ENCODE measurements at regions not wholly inside any gene's neighbourhood (a gene's known extent, or its start where the extent isn't known, plus 50 kb on each side); places are given as distances from the start of the nearest gene placed in this dataset.

GRCh38 chr6:158251565-158251964, 60.7 kb upstream of the TULP4 start:
- Histone ChIP-seq H3K4me3 (ENCODE audit: insufficient read depth, low read depth, low read length) (no peak overlapping the region), H3K56ac (ENCODE audit: extremely low read depth, insufficient read depth, low read length) (no peak overlapping the region), H4K91ac (ENCODE audit: insufficient read depth, low read depth, low read length) (no peak overlapping the region), H2BK5ac (ENCODE audit: low read depth, low read length, poor library complexity, severe bottlenecking) (no peak overlapping the region), H3K4me2 (ENCODE audit: low read depth, low read length) (no peak overlapping the region), H3K9me3 (ENCODE audit: control insufficient read depth, insufficient read depth, low read length) (no peaks in the 10 kb centered on the region), H3K27ac (ENCODE audit: insufficient read depth, low read length) (no peak overlapping the region), H3K18ac (ENCODE audit: low read depth, low read length) (no peak overlapping the region), H3K23ac (ENCODE audit: low read depth, low read length) (no peak overlapping the region), H3K9me1 (ENCODE audit: insufficient read depth, low read length) (peaks cover 12% of the 10 kb centered on the region; the same call in 1 of the 2 replicates), H3K14ac (replicated peaks; ENCODE audit: low read depth, low read length) (no peak overlapping the region), H3K36me3 (ENCODE audit: control insufficient read depth, insufficient read depth, low read length) (no peaks in the 10 kb centered on the region), H3K9ac (ENCODE audit: low read depth, low read length) (no peak overlapping the region), H2AFZ (replicated peaks; ENCODE audit: low read length, poor library complexity) (no peak overlapping the region), H2AK9ac (replicated peaks; ENCODE audit: low read depth, low read length, poor library complexity) (no peak overlapping the region), H3K4me1 (ENCODE audit: control insufficient read depth, insufficient read depth, low read length) (peaks cover 1% of the 10 kb centered on the region; the same call in 1 of the 2 replicates), H2BK15ac (ENCODE audit: low read depth, low read length) (no peak overlapping the region), H2BK120ac (ENCODE audit: low read depth, low read length) (no peak overlapping the region), H2AK5ac (ENCODE audit: low read depth, low read length) (no peak overlapping the region), H3K79me1 (ENCODE audit: low read depth in 1 of 2, low read length in 2 of 2) (peaks cover 35 to 52% of the 10 kb centered on the region in 2 experiments), H2BK20ac (ENCODE audit: low read depth, low read length) (no peak overlapping the region), H4K20me1 (ENCODE audit: insufficient read depth, low read length) (peaks cover 16% of the 10 kb centered on the region; the same call in 1 of the 2 replicates), H4K5ac (ENCODE audit: low read depth, low read length) (no peak overlapping the region), H3K4ac (ENCODE audit: low read depth, low read length) (no peak overlapping the region), H4K8ac (ENCODE audit: low read depth in 2 of 2, low read length in 2 of 2) (no peak overlapping the region), H3K27me3 (ENCODE audit: control insufficient read depth, insufficient read depth, low read length) (no peaks in the 10 kb centered on the region)
- DNase-seq (no peak), ATAC-seq (ENCODE audit: low read depth) (no peak)
- BruUV-seq (replicated peaks) = no TSS peak
- POLR2A ChIA-PET (ENCODE audit: unreplicated experiment) = no interaction called here
- WGBS, 2 experiments (ENCODE audit: extremely low coverage in 2 of 2, insufficient read length in 1 of 2) = no CpG with 5 or more reads among the region's 1 CpG
- CTCF ChIA-PET = no interaction called here
- TF ChIP-seq CEBPB (IDR thresholded peaks at IDR 0.05; ENCODE audit: low read depth, low read length) = no peak
- no peak for TF ChIP-seq RAD21 (IDR thresholded peaks at IDR 0.05; ENCODE audit: low read length)
- no peak for TF ChIP-seq MXI1 (IDR thresholded peaks at IDR 0.05; ENCODE audit: borderline replicate concordance, low read depth, low read length)
- TF ChIP-seq NFE2L2 (IDR thresholded peaks at IDR 0.05; ENCODE audit: low read depth, low read length) = no peak
- no peak for TF ChIP-seq FOS (IDR thresholded peaks at IDR 0.05; ENCODE audit: low read depth, low read length)
- no peak for TF ChIP-seq SMC3 (IDR thresholded peaks at IDR 0.05; ENCODE audit: low read depth, low read length)
- no peak for TF ChIP-seq USF2 (IDR thresholded peaks at IDR 0.05; ENCODE audit: low read depth, low read length)
- no peak for TF ChIP-seq RFX5 (IDR thresholded peaks at IDR 0.05; ENCODE audit: low read depth, low read length)
- TF ChIP-seq CTCF (conservative IDR thresholded peaks at IDR 0.05; ENCODE audit: low read depth, low read length) = no peak
- no peak for TF ChIP-seq MAZ (IDR thresholded peaks at IDR 0.05; ENCODE audit: borderline replicate concordance, low read depth, low read length)
- TF ChIP-seq CHD1 (IDR thresholded peaks at IDR 0.05; ENCODE audit: low read depth, low read length) = no peak
- no peak for TF ChIP-seq ELK1 (IDR thresholded peaks at IDR 0.05; ENCODE audit: borderline replicate concordance, low read depth, low read length)
- TF ChIP-seq BHLHE40 (IDR thresholded peaks at IDR 0.05; ENCODE audit: low read depth, low read length) = no peak
- no peak for TF ChIP-seq RCOR1 (IDR thresholded peaks at IDR 0.05; ENCODE audit: insufficient replicate concordance, low read length)
- TF ChIP-seq MAFK (IDR thresholded peaks at IDR 0.05; ENCODE audit: low read depth, low read length) = no peak
- no peak for TF ChIP-seq POLR2A (IDR thresholded peaks at IDR 0.05; ENCODE audit: low read depth, low read length)
- intact Hi-C loops (cut with micrococcal nuclease) = no loop called here
- dilution Hi-C loops (cut with HindIII; ENCODE audit: low sequenced_read_pairs, unreplicated experiment) = no loop called here
- in situ Hi-C loops (cut with MboI; ENCODE audit: low sequenced_read_pairs) = no loop called here
